Superior temporal gyrus (tissue), 1 donor: ENCODE measurements at regions not wholly inside any gene's neighbourhood (a gene's known extent, or its start where the extent isn't known, plus 50 kb on each side); places are given as distances from the start of the nearest gene placed in this dataset.
"Not testable (repeated sequence)": the region's sequence is repeated elsewhere in the genome, so short reads cannot be mapped to it uniquely, and the experiment has no call there.

Experiments used
- DNase-seq: peaks from one replicate; pipeline ENCODE4 v3.0.0-alpha.2; 2016; ENCODE audit errors: extremely low spot score

- no peak for DNase-seq
Observed at GRCh38 chr11:41713030-41713429, 253.6 kb upstream of the LRRC4C start.

GRCh38 chr11:41714101-41714500, 254.6 kb upstream of the LRRC4C start:
- DNase-seq = no peak

- no peak for DNase-seq
Observed at GRCh38 chr11:41716862-41717261, 257.4 kb upstream of the LRRC4C start.

GRCh38 chr11:41720761-41721160, 261.3 kb upstream of the LRRC4C start:
- DNase-seq = no peak

- not testable (repeated sequence) for DNase-seq
Observed at GRCh38 chr11:41728161-41728560, 268.7 kb upstream of the LRRC4C start.

- DNase-seq = no peak
Observed at GRCh38 chr11:41775296-41775695, 315.8 kb upstream of the LRRC4C start.

- DNase-seq = no peak
Observed at GRCh38 chr11:41779401-41779960, 320.0 kb upstream of the LRRC4C start.

- no peak for DNase-seq
Observed at GRCh38 chr11:41781441-41781840, 322.0 kb upstream of the LRRC4C start.

GRCh38 chr11:41784513-41785335, 325.3 kb upstream of the LRRC4C start:
- DNase-seq = no peak

- DNase-seq = no peak
Observed at GRCh38 chr11:41786087-41786486, 326.6 kb upstream of the LRRC4C start.

- DNase-seq = no peak
Observed at GRCh38 chr11:41788177-41788576, 328.7 kb upstream of the LRRC4C start.

- no peak for DNase-seq
Observed at GRCh38 chr11:41789376-41789775, 329.9 kb upstream of the LRRC4C start.

GRCh38 chr11:41795004-41795403, 335.6 kb upstream of the LRRC4C start:
- no peak for DNase-seq

GRCh38 chr11:41799754-41800153, 340.3 kb upstream of the LRRC4C start:
- no peak for DNase-seq

GRCh38 chr11:41803895-41804294, 344.4 kb upstream of the LRRC4C start:
- DNase-seq = no peak

- DNase-seq = no peak
Observed at GRCh38 chr11:41816396-41816795, 356.9 kb upstream of the LRRC4C start.

GRCh38 chr11:41824287-41824686, 364.8 kb upstream of the LRRC4C start:
- DNase-seq = not testable (repeated sequence)

- DNase-seq = no peak
Observed at GRCh38 chr11:41826085-41826484, 366.6 kb upstream of the LRRC4C start.

- peak; percentile 63 for DNase-seq
Observed at GRCh38 chr11:41836431-41836830, 377.0 kb upstream of the LRRC4C start.

- DNase-seq = no peak
Observed at GRCh38 chr11:41842673-41843072, 383.2 kb upstream of the LRRC4C start.

GRCh38 chr11:41845066-41845465, 385.6 kb upstream of the LRRC4C start:
- no peak for DNase-seq

- no peak for DNase-seq
Observed at GRCh38 chr11:41848349-41848748, 388.9 kb upstream of the LRRC4C start.

- DNase-seq = no peak
Observed at GRCh38 chr11:41849250-41849649, 389.8 kb upstream of the LRRC4C start.

GRCh38 chr11:41851743-41852142, 392.3 kb upstream of the LRRC4C start:
- no peak for DNase-seq
